ENCODE measurements at regions not wholly inside any gene's neighbourhood (a gene's known extent, or its start where the extent isn't known, plus 50 kb on each side); places are given as distances from the start of the nearest gene placed in this dataset.
"Not testable (repeated sequence)": the region's sequence is repeated elsewhere in the genome, so short reads cannot be mapped to it uniquely, and the experiment has no call there.

GRCh38 chr18:30175061-30175574 is 867.4 kb downstream of the DSC3 start:
- DNase-seq (ENCODE audit: low spot score): no peak

- DNase-seq (ENCODE audit: low spot score): no peak
Observed at GRCh38 chr18:30163573-30163972, 879.0 kb downstream of the DSC3 start.

GRCh38 chr18:30160124-30160523 is 882.4 kb downstream of the DSC3 start:
- no peak for DNase-seq (ENCODE audit: low spot score)

GRCh38 chr18:30150586-30151250 is 891.8 kb downstream of the DSC3 start:
- DNase-seq (ENCODE audit: low spot score): no peak

GRCh38 chr18:30149585-30149984 is 893.0 kb downstream of the DSC3 start:
- DNase-seq (ENCODE audit: low spot score): no peak

GRCh38 chr18:30142870-30143269 is 899.7 kb downstream of the DSC3 start:
- no peak for DNase-seq (ENCODE audit: low spot score)

GRCh38 chr18:30142248-30142647 is 900.3 kb downstream of the DSC3 start:
- DNase-seq (ENCODE audit: low spot score): no peak

- DNase-seq (ENCODE audit: low spot score): not testable (repeated sequence)
Observed at GRCh38 chr18:30141506-30141905, 901.0 kb downstream of the DSC3 start.

GRCh38 chr18:30139631-30140287 is 902.8 kb downstream of the DSC3 start:
- DNase-seq (ENCODE audit: low spot score): no peak

- DNase-seq (ENCODE audit: low spot score): no peak
Observed at GRCh38 chr18:30135938-30136337, 906.6 kb downstream of the DSC3 start.

GRCh38 chr18:30134020-30134419 is 908.5 kb downstream of the DSC3 start:
- DNase-seq (ENCODE audit: low spot score): no peak

- no peak for DNase-seq (ENCODE audit: low spot score)
Observed at GRCh38 chr18:30132959-30133358, 909.6 kb downstream of the DSC3 start.

GRCh38 chr18:30121397-30121796 is 921.1 kb downstream of the DSC3 start:
- no peak for DNase-seq (ENCODE audit: low spot score)

GRCh38 chr18:30113454-30113853 is 929.1 kb downstream of the DSC3 start:
- no peak for DNase-seq (ENCODE audit: low spot score)

- DNase-seq (ENCODE audit: low spot score): no peak
Observed at GRCh38 chr18:30106356-30106755, 936.2 kb downstream of the DSC3 start.

GRCh38 chr18:30103881-30104280 is 938.7 kb downstream of the DSC3 start:
- DNase-seq (ENCODE audit: low spot score): no peak

- no peak for DNase-seq (ENCODE audit: low spot score)
Observed at GRCh38 chr18:30096796-30097195, 945.7 kb downstream of the DSC3 start.

- peak; percentile 6 for DNase-seq (ENCODE audit: low spot score)
Observed at GRCh38 chr18:30094556-30094955, 948.0 kb downstream of the DSC3 start.

- DNase-seq (ENCODE audit: low spot score): no peak
Observed at GRCh38 chr18:30093376-30093775, 949.2 kb downstream of the DSC3 start.

- DNase-seq (ENCODE audit: low spot score): no peak
Observed at GRCh38 chr18:30088238-30089015, 954.1 kb downstream of the DSC3 start.

GRCh38 chr18:30086351-30086750 is 956.2 kb downstream of the DSC3 start:
- no peak for DNase-seq (ENCODE audit: low spot score)

GRCh38 chr18:30081122-30081521 is 961.4 kb downstream of the DSC3 start:
- DNase-seq (ENCODE audit: low spot score): no peak
